GM06990 (cell line): ENCODE measurements at regions not wholly inside any gene's neighbourhood (a gene's known extent, or its start where the extent isn't known, plus 50 kb on each side); places are given as distances from the start of the nearest gene placed in this dataset.

Experiments
- DNase-seq: peaks from one replicate; pipeline ENCODE4 v3.0.0-alpha.2; 2011; ENCODE audit not compliant: insufficient read length; ENCODE audit errors: extremely low read depth
- H3K27me3 ChIP-seq: replicated peaks from 2 replicates; pipeline ENCODE4 v1.6.0; 2011; ENCODE audit warnings: low read length; ENCODE audit not compliant: control insufficient read depth, insufficient read depth
- H3K36me3 ChIP-seq: 2 replicates; pipeline ENCODE4 v1.5.1; 2011; ENCODE audit warnings: low read length; ENCODE audit not compliant: control insufficient read depth, insufficient read depth
- H3K4me3 ChIP-seq: replicated peaks from 2 replicates; pipeline ENCODE4 v1.5.1; 2011; ENCODE audit warnings: low read depth, mild to moderate bottlenecking, control low read depth, low read length
- CTCF ChIP-seq: IDR thresholded peaks from 2 replicates; pipeline ENCODE4 v1.5.1; 2011; ENCODE audit warnings: low read length, control low read depth, mild to moderate bottlenecking, inconsistent platforms; ENCODE audit not compliant: insufficient read depth, poor library complexity, severe bottlenecking

GRCh38 chr11:120028181-120028896 is 109.6 kb downstream of the TRIM29 start:
- no peak for DNase-seq
- H3K4me3 ChIP-seq, result no peak overlapping the region
- no peaks in the 10 kb centered on the region for H3K36me3 ChIP-seq
- H3K27me3 ChIP-seq, result no peaks in the 10 kb centered on the region; the same call in 1 of the 2 replicates
- TF ChIP-seq CTCF, result no peak

GRCh38 chr11:120027546-120028180 is 110.2 kb downstream of the TRIM29 start:
- no peak for DNase-seq
- no peak for TF ChIP-seq CTCF

GRCh38 chr11:120025606-120026335 is 112.1 kb downstream of the TRIM29 start:
- no peak for DNase-seq
- Histone ChIP-seq H3K27me3 (no peaks in the 10 kb centered on the region; the same call in 1 of the 2 replicates), H3K4me3 (no peak overlapping the region), H3K36me3 (no peaks in the 10 kb centered on the region)
- TF ChIP-seq CTCF, result no peak

More at GRCh38 chr11:120027546-120028180, 110.2 kb downstream of the TRIM29 start:
- Histone ChIP-seq H3K36me3 (no peaks in the 10 kb centered on the region), H3K4me3 (no peak overlapping the region), H3K27me3 (no peaks in the 10 kb centered on the region; the same call in none of the 2 replicates)

GRCh38 chr11:120024586-120024985 is 113.3 kb downstream of the TRIM29 start:
- DNase-seq, result no peak
- TF ChIP-seq CTCF, result no peak
- Histone ChIP-seq H3K36me3 (no peaks in the 10 kb centered on the region), H3K4me3 (no peak overlapping the region), H3K27me3 (no peaks in the 10 kb centered on the region; the same call in 1 of the 2 replicates)

- H3K4me3 ChIP-seq, result no peak overlapping the region
- DNase-seq, result no peak
- H3K36me3 ChIP-seq, result no peaks in the 10 kb centered on the region
- TF ChIP-seq CTCF, result no peak
- no peaks in the 10 kb centered on the region; the same call in 1 of the 2 replicates for H3K27me3 ChIP-seq
These were observed 113.9 kb downstream of the TRIM29 start for GRCh38 chr11:120024046-120024445.
